ENCODE measurements at regions not wholly inside any gene's neighbourhood (a gene's known extent, or its start where the extent isn't known, plus 50 kb on each side); places are given as distances from the start of the nearest gene placed in this dataset.

DNA sequence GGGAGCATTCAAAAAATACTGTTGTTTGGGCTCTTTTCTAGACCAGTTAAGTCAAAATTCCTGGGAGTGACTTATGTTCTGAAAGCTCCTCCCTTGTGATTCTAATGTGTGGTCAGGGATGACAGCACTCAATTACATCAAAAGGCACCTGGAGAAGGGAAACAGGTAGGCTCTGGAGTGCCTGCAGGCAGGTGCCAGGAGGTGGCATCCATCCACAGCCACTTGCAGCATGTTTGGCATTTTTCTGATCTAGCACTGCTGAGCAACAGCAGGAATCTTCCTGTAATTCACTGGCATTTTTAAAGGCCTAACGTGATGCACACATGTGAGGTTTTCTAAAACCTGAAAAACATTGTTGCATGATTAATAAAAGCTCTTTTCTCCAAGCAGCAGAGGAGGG, 94.6 kb downstream of the CCNA1 start:
- H3K27me3 ChIP-seq = no peaks in the 10 kb centered on the region
- 58 to 59% methylated on average over 1 of the region's 1 CpG for WGBS, 2 donors
- DNase-seq = no peak
- intact Hi-C loops (cut with DNase I; ENCODE audit: low total_unique reads) = no loop called here
- H3K9me3 ChIP-seq = no peaks in the 10 kb centered on the region
- TF ChIP-seq, protein P1, sequence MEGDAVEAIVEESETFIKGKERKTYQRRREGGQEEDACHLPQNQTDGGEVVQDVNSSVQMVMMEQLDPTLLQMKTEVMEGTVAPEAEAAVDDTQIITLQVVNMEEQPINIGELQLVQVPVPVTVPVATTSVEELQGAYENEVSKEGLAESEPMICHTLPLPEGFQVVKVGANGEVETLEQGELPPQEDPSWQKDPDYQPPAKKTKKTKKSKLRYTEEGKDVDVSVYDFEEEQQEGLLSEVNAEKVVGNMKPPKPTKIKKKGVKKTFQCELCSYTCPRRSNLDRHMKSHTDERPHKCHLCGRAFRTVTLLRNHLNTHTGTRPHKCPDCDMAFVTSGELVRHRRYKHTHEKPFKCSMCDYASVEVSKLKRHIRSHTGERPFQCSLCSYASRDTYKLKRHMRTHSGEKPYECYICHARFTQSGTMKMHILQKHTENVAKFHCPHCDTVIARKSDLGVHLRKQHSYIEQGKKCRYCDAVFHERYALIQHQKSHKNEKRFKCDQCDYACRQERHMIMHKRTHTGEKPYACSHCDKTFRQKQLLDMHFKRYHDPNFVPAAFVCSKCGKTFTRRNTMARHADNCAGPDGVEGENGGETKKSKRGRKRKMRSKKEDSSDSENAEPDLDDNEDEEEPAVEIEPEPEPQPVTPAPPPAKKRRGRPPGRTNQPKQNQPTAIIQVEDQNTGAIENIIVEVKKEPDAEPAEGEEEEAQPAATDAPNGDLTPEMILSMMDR (IDR thresholded peaks at IDR 0.05) = no peak
- no peak for TF ChIP-seq POLR2A (IDR thresholded peaks at IDR 0.05)
- no peaks in the 10 kb centered on the region for H3K4me1 ChIP-seq
- H3K4me3 ChIP-seq = no peak overlapping the region
- no peaks in the 10 kb centered on the region for H3K36me3 ChIP-seq (ENCODE audit: low read depth, missing control alignments)
- H3K27ac ChIP-seq = no peak overlapping the region

DNA sequence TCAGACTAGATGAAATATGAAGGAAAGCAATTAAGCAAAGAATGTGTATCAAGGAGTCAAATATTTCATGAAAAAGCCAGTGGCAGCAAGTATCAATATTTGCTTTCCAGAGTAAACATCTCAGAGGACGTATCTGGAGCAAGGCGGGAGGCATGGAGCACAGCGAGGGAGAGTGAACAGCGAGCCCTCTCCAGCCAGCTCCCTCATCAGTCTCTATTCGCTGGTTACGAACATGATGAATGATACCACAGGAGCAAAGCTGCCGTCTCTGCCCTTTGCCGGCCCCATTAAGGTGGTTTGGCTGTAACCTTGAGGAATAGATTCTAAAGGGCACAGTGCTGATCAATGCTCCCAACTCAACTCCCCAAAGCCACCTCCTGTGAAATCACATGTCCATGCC, 95.8 kb downstream of the CCNA1 start:
- no peak for DNase-seq
- Histone ChIP-seq H3K4me3 (no peak overlapping the region), H3K9me3 (no peaks in the 10 kb centered on the region), H3K27me3 (no peaks in the 10 kb centered on the region), H3K27ac (no peak overlapping the region), H3K4me1 (no peaks in the 10 kb centered on the region), H3K36me3 (ENCODE audit: low read depth, missing control alignments) (no peaks in the 10 kb centered on the region)
- no peak for TF ChIP-seq POLR2A (IDR thresholded peaks at IDR 0.05)
- TF ChIP-seq, protein P1 (IDR thresholded peaks at IDR 0.05) = no peak
- WGBS, 2 donors = 65 to 78% methylated on average over 8 of the region's 8 CpGs
- intact Hi-C loops (cut with DNase I; ENCODE audit: low total_unique reads) = no loop called here

DNA sequence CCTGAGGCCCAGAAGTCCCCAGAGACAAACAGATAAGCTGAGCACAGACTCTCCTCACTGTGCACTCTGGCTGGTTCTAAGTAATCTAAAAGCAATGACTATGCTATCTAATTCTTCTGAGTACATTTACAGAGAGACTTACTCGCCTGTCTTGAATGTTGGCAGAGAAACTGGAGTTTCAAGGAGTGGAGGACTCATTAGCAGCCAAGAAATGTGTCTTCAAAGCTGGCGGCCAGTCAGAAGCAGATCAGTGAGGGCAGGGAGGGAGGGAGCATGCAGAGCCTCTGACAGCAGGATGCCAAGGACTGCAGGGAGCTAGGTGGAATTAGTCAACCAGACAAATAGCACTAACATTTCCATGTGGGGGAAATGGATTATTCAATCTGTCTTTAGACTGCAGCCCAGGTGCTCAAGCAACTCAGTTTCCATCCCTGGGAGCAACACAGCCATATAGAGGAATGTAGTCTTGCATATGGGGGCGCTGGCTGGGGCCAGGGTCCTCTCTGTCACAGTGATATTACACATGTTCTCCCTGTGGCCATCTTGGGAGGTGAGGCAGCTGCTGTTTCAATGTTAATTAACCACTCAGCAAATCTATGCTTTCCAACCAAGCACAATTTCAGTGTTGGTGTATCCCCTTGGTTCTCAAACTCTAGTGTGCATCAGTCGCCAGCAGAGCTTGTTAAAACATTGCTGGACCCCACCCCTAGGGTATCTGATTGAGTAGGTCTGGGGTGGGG, 97.9 kb downstream of the CCNA1 start:
- peak; percentile 16 for DNase-seq
- intact Hi-C loops (cut with DNase I; ENCODE audit: low total_unique reads) = no loop called here
- no peak overlapping the region for H3K4me3 ChIP-seq
- TF ChIP-seq, protein P1 (IDR thresholded peaks at IDR 0.05) = no peak
- no peak for TF ChIP-seq POLR2A (IDR thresholded peaks at IDR 0.05)
- no peaks in the 10 kb centered on the region for H3K4me1 ChIP-seq
- no peak overlapping the region for H3K27ac ChIP-seq
- H3K9me3 ChIP-seq = no peaks in the 10 kb centered on the region
- WGBS, 2 donors = 33 to 47% methylated on average over 3 to 4 of the region's 4 CpGs
- H3K36me3 ChIP-seq (ENCODE audit: low read depth, missing control alignments) = no peaks in the 10 kb centered on the region
- H3K27me3 ChIP-seq = no peaks in the 10 kb centered on the region

DNA sequence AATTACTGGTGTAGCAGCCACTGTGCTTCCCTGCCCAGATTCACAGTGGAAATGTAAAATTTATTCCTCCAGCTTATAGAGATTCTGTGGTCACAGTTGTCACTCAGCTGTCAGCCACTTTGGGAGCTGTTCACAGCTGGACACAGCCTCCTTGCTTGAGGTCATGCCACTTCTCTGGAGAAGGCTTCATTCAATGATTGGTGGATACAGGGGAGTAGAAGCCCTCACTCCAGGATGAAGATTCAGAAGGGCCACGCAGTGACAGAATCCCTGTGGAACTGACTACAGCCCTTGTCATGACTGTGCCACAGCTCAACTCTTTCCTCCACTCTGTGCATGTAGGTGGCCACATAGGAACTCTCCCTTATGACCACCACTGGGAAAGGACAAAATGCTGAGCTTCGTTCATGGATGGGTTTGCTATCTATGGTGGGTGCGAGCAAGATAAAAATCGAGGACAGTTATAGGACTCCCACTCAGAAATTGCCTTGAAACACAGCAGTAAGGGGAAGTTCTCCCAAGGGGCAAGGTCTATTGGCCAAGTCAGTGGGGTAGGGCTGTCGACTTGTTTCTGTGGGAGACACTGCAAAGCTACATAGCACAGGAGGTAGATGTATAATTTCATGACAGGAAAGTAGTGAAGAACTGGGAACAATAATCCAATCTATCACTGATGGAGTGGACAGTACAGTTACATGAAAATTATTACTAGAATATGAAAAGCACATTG, 98.7 kb downstream of the CCNA1 start:
- Histone ChIP-seq H3K36me3 (ENCODE audit: low read depth, missing control alignments) (no peaks in the 10 kb centered on the region), H3K4me1 (no peaks in the 10 kb centered on the region), H3K4me3 (no peak overlapping the region), H3K27ac (no peak overlapping the region), H3K27me3 (no peaks in the 10 kb centered on the region), H3K9me3 (no peaks in the 10 kb centered on the region)
- intact Hi-C loops (cut with DNase I; ENCODE audit: low total_unique reads) = no loop called here
- TF ChIP-seq, protein P1 (IDR thresholded peaks at IDR 0.05) = no peak
- DNase-seq = no peak
- WGBS, 2 donors = 70 to 72% methylated on average over 5 of the region's 5 CpGs
